IPS-15b (cell line): ENCODE measurements at regions not wholly inside any gene's neighbourhood (a gene's known extent, or its start where the extent isn't known, plus 50 kb on each side); places are given as distances from the start of the nearest gene placed in this dataset.

Experiments used
- H3K27me3 ChIP-seq: one replicate; pipeline ENCODE4 v1.6.1; 2013; ENCODE audit warnings: low read length; ENCODE audit not compliant: control insufficient read depth, insufficient read depth
- H3K36me3 ChIP-seq: one replicate; pipeline ENCODE4 v1.6.1; 2013; ENCODE audit warnings: low read length; ENCODE audit not compliant: control insufficient read depth, insufficient read depth
- H3K4me1 ChIP-seq: one replicate; pipeline ENCODE4 v1.6.1; 2013; ENCODE audit warnings: mild to moderate bottlenecking, low read length; ENCODE audit not compliant: control insufficient read depth, insufficient read depth
- H3K4me3 ChIP-seq: one replicate; pipeline ENCODE4 v1.5.1; 2013; ENCODE audit warnings: low read depth, low read length
- H3K9ac ChIP-seq: one replicate; pipeline ENCODE4 v1.6.1; 2013; ENCODE audit warnings: low read depth, mild to moderate bottlenecking, low read length
- H3K9me3 ChIP-seq: one replicate; pipeline ENCODE4 v1.6.1; 2013; ENCODE audit warnings: mild to moderate bottlenecking, low read length; ENCODE audit not compliant: control insufficient read depth, insufficient read depth

DNA sequence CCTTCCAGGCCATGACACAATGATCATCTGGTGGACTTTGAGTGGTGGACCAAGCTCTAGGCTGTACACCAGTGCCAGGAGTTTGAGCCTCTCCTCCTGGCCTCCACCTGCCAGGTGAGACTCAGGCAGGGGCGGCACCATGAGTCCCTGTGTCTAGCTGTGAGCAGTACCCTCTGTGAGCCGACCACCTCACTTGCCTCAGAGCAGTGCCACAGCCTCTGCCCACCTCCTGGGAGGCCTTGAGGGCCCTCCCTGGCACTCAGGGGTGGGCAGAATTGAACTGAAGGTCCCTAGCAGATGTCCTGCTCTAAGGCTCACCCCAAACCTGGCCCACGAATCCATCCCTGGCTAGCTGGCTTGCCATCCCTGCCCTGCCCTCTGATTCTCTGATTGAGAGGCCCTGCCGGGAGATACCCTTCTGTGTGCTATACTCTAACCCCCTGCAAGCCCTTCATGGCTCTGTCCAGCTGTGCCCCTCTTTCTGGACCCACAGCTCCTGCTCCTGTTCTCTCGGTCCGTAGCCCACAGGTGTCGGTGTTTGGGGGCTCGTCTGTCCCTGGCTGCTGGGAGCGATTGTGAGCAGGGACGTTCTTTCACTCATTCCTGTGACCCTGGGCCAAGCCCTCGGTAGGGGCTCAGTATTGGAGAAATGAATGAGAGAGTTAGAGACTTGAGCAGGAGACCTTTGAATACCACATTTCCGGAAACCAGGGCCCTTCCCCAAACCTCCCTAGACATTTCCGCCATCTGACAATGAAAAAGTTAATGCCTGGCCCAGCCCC, 70.0 kb downstream of the INHBB start:
- H3K27me3 ChIP-seq, result peaks cover 3% of the 10 kb centered on the region
- no peaks in the 10 kb centered on the region for H3K9me3 ChIP-seq
- no peak overlapping the region for H3K4me3 ChIP-seq
- no peak overlapping the region for H3K9ac ChIP-seq
- H3K4me1 ChIP-seq, result no peaks in the 10 kb centered on the region
- no peaks in the 10 kb centered on the region for H3K36me3 ChIP-seq

DNA sequence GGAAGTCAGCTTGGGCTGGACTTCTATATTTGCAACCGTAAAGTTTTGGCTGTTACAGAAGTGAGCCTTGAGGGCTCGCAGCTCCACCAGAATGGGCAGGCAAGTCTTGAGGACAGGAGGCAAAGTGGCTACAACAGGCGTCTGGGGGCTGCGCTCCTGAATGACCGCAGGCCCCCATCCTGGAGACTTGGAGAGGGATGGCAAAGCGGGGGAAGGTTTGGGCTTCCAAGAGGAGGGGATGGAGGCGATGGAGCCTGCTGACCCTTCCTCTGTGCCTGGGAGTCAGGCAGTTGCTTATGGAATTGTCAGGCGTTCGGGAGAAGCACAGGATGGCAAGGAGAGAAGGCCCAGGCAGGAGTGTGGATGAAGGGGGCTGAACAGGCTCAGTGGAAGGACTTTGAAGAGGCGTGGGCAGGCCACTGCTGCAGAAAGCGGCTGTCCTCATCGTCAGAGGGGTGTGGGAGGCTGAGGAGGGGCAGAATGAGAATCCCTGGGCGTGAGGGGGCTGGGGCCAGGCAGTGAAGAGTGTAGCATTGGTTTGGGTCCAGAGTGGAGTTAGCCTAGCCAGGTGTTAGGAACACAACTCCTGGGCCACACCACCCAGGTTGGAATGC, 72.3 kb downstream of the INHBB start:
- no peak overlapping the region for H3K4me3 ChIP-seq
- H3K9ac ChIP-seq, result no peak overlapping the region
- no peaks in the 10 kb centered on the region for H3K4me1 ChIP-seq
- no peaks in the 10 kb centered on the region for H3K9me3 ChIP-seq
- H3K27me3 ChIP-seq, result peaks cover 9% of the 10 kb centered on the region
- no peaks in the 10 kb centered on the region for H3K36me3 ChIP-seq

DNA sequence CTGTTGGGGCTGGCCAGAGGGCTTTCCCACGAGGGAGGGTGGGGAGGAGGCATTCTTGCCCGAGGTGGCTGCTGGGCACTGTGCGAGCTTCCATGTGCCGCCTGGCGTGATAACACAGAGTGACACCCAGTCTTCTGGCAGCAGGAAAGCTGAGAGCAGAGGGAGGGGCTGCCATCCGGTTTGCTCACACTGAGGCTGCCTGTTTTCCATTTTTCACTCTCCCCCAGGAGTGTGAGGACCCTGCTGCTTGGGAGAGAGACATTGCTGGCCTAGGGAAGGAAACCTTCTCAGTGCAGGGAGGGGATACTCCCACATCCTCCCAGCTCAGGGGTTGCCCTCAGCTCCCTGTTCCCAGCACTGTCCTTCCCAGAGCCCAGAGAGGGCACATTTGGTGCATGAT, 73.1 kb downstream of the INHBB start:
- H3K4me1 ChIP-seq, result no peaks in the 10 kb centered on the region
- no peaks in the 10 kb centered on the region for H3K9me3 ChIP-seq
- no peak overlapping the region for H3K9ac ChIP-seq
- H3K27me3 ChIP-seq, result peaks cover 12% of the 10 kb centered on the region
- H3K4me3 ChIP-seq, result no peak overlapping the region
- no peaks in the 10 kb centered on the region for H3K36me3 ChIP-seq

DNA sequence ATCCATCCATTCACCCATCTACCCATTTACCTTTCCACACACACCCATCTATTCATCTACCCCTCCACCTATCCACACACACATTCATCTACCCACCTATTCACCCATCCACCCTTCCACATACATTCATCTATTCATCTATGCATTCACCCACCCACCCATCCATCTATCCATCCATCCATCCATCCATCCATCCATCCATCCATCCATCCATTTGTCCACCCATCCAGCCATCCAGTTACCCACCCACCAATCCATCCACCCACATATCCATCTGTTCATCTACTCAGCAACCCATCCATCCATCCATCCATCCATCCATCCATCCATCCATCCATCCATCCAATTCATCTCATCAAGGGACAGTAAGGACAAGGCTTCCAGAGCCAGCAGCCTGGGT, 74.0 kb downstream of the INHBB start:
- H3K4me3 ChIP-seq, result no peak overlapping the region
- H3K36me3 ChIP-seq, result no peaks in the 10 kb centered on the region
- no peak overlapping the region for H3K9ac ChIP-seq
- no peaks in the 10 kb centered on the region for H3K4me1 ChIP-seq
- peaks cover 15% of the 10 kb centered on the region for H3K27me3 ChIP-seq
- no peaks in the 10 kb centered on the region for H3K9me3 ChIP-seq

DNA sequence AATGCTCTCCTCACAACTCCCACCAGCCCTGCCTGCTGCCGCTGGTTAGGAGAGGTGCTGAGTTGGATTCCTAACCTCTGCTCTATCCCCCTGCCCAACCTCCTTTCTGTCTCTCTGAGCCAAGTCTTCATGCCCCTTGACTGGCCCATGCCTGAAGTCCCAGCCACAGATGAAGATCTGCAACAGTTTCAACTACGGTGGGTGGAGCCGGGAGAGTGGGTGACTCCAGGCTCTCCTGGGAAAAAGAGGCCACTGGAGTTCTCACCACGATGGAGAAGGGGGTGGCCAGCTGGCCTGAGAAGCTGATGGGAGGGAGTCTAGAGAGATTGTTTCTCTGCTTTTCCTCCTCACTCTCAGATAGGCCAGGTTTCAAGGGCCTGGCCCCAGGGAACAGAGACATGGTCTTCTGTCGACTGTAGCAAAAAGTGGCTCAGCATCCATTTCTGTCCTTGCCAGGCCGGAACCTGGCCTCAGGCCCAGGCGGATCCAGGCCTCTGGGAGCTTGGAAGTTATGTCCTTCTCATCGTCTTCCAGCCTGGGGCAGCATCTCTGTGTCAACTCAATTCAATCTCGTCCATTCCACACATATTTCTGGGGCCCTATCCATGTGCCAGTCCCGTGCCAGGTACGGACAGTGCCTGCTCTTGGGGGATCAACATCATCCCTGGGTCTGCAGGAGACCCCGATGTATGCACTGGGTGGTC, 75.3 kb downstream of the INHBB start:
- H3K27me3 ChIP-seq, result peaks cover 15% of the 10 kb centered on the region
- H3K4me1 ChIP-seq, result no peaks in the 10 kb centered on the region
- H3K4me3 ChIP-seq, result no peak overlapping the region
- no peak overlapping the region for H3K9ac ChIP-seq
- no peaks in the 10 kb centered on the region for H3K36me3 ChIP-seq
- no peaks in the 10 kb centered on the region for H3K9me3 ChIP-seq

DNA sequence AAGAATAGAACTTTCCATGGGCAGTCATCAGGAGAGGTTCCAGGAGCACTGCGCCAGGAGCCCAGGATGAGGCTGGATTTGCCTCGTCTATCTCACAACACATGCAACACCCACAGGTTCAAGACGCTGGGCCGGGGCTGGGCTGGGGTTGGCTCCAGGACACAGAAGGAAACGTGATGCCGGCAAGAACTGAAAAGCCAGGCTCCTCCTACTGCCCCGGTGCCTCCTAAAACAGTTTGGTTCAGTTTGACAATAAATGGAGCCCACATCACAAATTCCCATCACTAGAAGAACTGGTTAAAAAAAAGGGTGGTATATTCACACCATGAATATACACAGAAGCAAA, 75.9 kb downstream of the INHBB start:
- Histone ChIP-seq H3K36me3 (no peaks in the 10 kb centered on the region), H3K4me3 (no peak overlapping the region), H3K9me3 (no peaks in the 10 kb centered on the region), H3K4me1 (no peaks in the 10 kb centered on the region), H3K9ac (no peak overlapping the region), H3K27me3 (peaks cover 15% of the 10 kb centered on the region)

DNA sequence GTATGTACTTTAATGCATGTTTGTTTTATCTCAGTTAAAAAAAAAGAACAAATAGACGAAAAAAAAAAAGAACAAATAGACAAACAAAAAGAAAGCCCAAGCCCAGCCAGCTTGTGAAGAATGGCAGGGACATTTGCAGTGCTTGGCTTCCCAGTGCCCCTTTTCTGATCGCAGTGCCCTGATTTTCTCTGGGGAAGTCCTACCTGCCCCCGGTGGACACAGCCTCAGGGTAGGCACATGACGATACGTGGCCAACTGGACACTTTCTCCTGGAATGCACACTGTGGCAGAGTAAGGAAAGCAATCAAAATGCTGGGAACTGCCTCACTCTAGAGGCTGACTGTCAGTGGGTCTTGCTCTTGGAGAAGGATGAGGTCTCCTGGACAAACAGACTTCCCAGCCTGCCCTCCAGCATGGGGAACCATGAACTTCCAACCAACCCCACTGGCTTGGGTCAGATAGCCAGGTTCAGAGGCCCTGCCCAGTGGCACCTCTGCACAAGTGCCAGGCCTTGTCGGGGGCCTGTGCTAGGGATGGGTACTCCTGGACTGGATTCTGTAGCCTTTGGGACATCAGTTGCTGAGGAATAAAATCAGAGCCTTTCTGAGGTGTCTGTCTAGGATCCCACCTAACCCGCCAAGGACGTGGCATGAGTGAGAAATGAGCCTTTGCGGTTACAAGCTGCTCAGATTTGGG, 76.7 kb downstream of the INHBB start:
- Histone ChIP-seq H3K27me3 (peaks cover 15% of the 10 kb centered on the region), H3K4me1 (no peaks in the 10 kb centered on the region), H3K9ac (no peak overlapping the region), H3K4me3 (no peak overlapping the region), H3K36me3 (no peaks in the 10 kb centered on the region), H3K9me3 (no peaks in the 10 kb centered on the region)

DNA sequence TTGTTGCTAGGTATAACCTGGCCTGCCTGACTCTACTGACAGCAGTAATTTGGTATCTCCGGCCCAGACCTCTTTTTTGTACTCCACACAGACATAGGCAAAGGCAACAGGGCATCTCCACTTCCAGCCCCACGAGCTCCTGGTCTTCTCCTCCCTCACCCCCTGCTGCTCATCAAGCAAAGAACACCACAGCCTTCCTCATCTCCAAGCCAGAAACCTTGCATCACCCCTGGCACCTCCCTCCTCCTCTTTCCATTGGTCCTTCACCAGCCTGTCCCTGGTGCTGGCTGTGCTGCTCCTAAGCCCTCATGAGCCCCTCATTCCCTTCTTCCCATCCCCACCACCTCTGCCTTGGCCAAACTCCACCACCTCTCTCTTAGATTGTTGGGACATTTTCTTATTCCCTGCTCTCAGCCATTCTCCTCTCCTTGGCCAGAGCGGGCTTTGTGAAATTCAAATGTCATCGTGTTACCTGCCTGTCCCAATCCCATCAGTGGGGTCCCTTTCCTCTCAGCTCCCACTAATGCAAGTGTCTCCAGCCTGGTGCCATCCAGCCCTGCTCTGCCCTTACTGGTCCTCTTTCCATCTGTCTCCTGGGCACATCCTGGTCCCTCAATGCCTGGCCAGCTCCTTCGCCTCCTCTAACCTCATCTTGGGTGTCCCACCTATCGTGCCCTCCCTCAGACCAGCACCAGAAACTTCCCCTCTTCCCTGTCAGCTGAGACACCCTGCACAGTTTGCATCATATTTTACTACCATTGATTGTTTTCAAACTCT, 77.4 kb downstream of the INHBB start:
- peaks cover 15% of the 10 kb centered on the region for H3K27me3 ChIP-seq
- H3K9me3 ChIP-seq, result no peaks in the 10 kb centered on the region
- no peak overlapping the region for H3K4me3 ChIP-seq
- H3K4me1 ChIP-seq, result no peaks in the 10 kb centered on the region
- H3K36me3 ChIP-seq, result no peaks in the 10 kb centered on the region
- H3K9ac ChIP-seq, result no peak overlapping the region

DNA sequence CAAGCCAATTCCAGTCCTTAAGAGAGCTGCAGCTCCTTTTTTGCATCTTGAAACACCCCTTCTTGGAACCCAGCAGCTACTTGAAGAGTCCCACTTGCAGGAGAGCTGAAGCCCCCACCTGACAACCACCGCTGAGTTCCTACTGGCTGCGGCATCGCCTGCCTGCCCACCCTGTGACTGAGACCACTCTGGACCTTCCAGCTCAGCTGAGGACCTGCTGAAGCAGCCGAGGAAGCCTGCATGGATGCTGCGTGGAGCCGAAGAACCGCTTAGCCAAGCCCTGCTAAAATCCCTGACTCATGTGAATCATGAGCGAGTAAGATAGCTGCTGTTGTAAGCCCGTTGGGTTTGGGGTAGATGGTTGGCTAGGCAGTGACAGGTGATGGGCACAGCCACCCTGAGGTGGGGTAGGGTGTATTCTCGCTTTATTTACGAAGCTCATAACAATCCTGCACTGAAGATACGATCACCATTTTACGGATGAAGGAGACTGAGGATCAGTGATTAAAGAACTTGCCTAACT, 78.4 kb downstream of the INHBB start:
- no peak overlapping the region for H3K9ac ChIP-seq
- H3K4me3 ChIP-seq, result no peak overlapping the region
- no peaks in the 10 kb centered on the region for H3K9me3 ChIP-seq
- no peaks in the 10 kb centered on the region for H3K36me3 ChIP-seq
- peaks cover 13% of the 10 kb centered on the region for H3K27me3 ChIP-seq
- H3K4me1 ChIP-seq, result peaks cover under 1% of the 10 kb centered on the region

DNA sequence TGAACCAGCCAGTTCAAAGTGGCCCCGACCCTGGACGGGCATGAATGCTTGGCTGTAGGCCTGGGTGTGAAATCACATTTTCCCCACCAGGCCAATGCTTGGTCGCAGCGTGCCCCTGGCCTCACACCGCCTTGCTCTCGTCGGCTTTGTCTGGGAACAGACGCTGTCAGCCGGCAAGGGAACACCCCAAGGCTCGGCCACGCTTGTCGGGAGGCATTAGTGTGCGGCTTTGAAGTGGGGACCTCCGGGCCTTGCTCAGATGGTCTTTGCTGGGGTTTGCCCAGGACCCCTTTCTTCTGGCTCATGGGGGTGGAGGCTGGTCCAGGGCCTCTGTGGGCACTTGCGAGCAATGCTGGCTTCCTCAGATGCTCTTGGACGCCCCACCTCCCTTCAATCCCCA, 79.1 kb downstream of the INHBB start:
- H3K9ac ChIP-seq, result no peak overlapping the region
- H3K9me3 ChIP-seq, result no peaks in the 10 kb centered on the region
- peaks cover 5% of the 10 kb centered on the region for H3K4me1 ChIP-seq
- peaks cover 12% of the 10 kb centered on the region for H3K27me3 ChIP-seq
- H3K36me3 ChIP-seq, result no peaks in the 10 kb centered on the region
- H3K4me3 ChIP-seq, result no peak overlapping the region

DNA sequence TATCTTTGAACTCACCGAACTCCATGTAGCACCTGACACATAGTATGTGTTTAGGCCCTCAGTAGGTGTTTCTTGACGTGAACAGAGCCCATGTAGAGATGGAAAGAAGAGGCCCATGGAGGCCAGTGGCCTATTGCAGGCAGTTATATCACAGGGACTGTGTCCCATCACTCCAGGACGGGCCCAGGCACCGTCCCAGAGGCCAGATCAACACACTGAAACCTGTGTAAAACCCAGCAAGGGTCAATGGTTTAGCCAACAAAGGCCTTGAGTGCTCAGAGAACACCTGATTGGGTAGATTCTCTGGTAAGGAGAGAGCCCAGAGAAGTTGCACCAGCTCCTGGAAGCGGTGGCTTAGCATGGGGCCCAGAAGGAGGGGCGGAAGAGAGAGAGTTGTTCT, 82.8 kb downstream of the INHBB start:
- H3K9me3 ChIP-seq, result no peaks in the 10 kb centered on the region
- no peak overlapping the region for H3K9ac ChIP-seq
- no peak overlapping the region for H3K4me3 ChIP-seq
- peaks cover 9% of the 10 kb centered on the region for H3K4me1 ChIP-seq
- no peaks in the 10 kb centered on the region for H3K36me3 ChIP-seq
- peaks cover 11% of the 10 kb centered on the region for H3K27me3 ChIP-seq
